HT-29 (cell line): ENCODE measurements at regions not wholly inside any gene's neighbourhood (a gene's known extent, or its start where the extent isn't known, plus 50 kb on each side); places are given as distances from the start of the nearest gene placed in this dataset.
"Not testable (repeated sequence)": the region's sequence is repeated elsewhere in the genome, so short reads cannot be mapped to it uniquely, and the experiment has no call there.

ENCODE experiments used
- DNase-seq: peaks from one replicate; pipeline ENCODE4 v3.0.0-alpha.2; 2015; ENCODE audit warnings: low spot score

DNA sequence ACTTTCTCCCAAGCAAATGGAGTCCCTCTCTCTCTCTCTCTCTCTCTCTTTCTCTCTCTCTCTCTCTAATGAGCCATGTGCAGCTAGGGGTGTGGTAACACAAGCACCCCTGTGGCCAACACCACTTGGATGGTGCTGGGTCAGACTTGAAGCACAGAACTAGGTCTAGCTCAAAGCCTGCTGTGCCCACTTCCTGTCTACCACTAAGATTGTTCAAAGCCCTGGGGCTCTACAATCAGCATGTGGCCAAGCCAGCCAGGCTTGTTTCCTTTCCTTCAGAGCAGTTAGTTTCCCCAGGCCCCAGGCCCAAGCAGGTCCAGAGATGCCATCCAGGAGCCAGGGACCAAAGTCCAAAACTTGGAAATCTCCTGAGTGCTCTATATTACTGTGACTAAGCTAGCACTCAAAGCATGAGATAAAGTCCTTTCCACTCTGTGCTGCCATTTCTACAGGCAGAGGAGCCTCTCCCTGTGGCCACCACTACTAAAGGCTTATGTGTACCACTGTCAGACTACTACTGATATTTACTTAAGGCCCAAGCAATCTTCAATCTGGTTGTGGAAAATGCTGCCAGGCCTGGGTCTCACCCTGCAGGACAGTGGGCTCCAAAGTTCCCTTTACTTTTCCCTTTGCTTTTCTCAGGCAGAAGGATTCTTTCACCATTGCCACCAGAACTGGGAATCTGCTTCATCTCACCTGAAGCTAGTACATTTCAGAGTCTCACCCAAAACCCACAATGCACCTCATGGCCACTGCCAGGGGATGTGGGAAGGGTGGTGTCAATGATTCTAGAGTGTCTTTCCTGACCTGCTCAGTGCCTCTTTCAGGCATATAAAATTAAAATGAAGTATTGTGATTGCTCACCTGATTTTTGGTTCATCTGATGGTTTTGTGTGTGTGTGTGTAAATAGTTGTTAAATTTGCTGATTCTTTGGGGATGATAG lies 999.5 kb downstream of the NCAM2 start:
- no peak for DNase-seq

- no peak for DNase-seq
Observed at GRCh38 chr21:22019766-22020165, 1021.6 kb downstream of the NCAM2 start.

GRCh38 chr21:22020221-22020620 lies 1022.0 kb downstream of the NCAM2 start:
- DNase-seq = no peak

DNA sequence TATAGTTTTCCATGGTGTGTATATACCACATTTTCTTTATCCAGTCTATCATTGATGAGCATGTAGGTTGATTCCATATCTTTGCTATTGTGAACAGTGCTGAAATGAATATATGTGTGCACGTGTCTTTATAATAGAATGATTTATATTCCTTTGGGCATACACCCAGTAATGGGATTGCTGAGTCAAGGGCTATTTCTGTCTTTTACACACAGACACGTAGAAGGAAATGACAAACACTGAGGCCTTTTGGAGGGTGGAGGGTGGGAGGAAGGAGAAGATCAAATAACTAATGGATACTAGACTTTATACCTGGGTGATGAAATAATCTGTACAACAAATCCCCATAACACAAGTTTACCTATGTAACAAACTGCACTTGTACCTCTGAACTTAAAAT lies 1025.7 kb downstream of the NCAM2 start:
- not testable (repeated sequence) for DNase-seq

GRCh38 chr21:22044431-22044830 lies 1046.2 kb downstream of the NCAM2 start:
- no peak for DNase-seq

- DNase-seq = no peak
Observed at GRCh38 chr21:22046576-22046975, 1048.4 kb downstream of the NCAM2 start.

- DNase-seq = no peak
Observed at GRCh38 chr21:22056904-22057303, 1058.7 kb downstream of the NCAM2 start.

- DNase-seq = no peak
Observed at GRCh38 chr21:22062472-22063139, 1064.4 kb downstream of the NCAM2 start.

- DNase-seq = no peak
Observed at GRCh38 chr21:22063140-22063539, 1064.9 kb downstream of the NCAM2 start.

DNA sequence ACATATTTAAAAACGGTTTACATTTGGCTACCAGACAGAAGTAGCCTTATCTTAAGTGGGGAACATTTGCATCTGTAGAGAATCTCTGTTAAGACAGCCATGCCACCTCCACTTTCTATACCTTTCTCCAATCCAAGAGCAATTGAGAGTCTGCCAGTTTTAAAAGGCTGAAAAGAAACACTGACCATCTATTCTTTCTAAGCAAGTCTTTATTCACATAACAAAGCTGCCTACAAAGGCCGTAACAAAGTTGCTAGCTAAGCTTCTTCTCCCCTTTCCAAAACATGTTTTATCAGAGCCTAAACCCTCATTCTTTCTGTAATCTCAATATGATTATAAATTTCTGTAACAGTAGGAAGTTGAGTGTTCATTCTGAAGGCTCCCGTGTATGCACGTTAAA lies 1078.3 kb downstream of the NCAM2 start:
- no peak for DNase-seq

DNA sequence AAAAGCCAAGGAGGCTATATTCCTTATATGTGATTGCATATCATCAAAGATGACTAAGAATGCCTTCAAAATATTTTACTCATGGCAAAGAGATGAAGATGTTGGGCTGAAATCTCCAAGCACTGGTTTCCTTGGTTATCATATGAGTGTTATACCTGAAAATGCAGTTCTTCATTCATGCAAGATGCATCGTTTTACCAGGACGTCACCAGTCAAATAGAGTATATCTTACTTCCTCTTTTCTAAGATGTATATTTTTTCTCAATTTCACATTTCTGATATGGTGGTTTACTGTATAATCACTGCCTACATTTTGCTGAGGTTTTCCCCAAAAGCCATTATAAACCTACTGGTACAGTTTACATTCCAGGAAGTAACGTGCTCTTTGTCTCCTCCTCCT lies 1085.7 kb downstream of the NCAM2 start:
- no peak for DNase-seq

- no peak for DNase-seq
Observed at GRCh38 chr21:22096314-22096713, 1098.1 kb downstream of the NCAM2 start.

- DNase-seq = no peak
Observed at GRCh38 chr21:22106720-22107410, 1108.7 kb downstream of the NCAM2 start.

GRCh38 chr21:22115746-22116145 lies 1117.5 kb downstream of the NCAM2 start:
- no peak for DNase-seq

DNA sequence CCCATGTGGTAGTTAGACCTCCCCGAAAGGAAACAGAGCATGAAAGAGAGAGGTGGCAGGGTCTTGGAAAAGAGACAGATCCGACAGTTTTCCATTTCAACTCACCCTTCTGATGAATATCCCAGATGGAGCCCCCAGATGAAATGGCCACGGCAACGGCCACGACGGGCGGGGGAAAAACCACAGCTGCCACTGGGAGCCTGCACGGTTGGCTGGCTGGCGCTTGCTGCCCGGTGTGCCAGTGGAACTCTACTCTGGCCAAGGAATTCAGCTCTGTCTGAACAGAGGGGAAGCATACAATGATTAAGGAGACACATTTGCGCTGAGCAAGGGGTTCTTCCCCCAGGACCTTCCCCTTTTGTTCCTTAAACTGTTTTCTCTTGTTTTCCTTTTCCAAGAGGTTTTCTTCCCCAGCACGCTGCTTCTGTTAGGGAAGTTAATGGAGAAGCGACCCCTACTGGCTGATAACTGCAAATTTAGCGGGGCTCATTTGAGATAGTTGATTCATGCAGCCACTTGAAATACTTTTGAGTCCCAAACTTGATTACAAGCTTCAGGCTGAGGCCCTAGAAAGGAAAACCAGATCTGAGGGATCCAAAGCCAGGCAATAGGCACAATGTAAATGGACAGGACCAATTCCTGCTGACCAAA lies 1122.5 kb downstream of the NCAM2 start:
- peak; percentile 16 for DNase-seq

GRCh38 chr21:22125581-22125980 lies 1127.4 kb downstream of the NCAM2 start:
- no peak for DNase-seq

DNA sequence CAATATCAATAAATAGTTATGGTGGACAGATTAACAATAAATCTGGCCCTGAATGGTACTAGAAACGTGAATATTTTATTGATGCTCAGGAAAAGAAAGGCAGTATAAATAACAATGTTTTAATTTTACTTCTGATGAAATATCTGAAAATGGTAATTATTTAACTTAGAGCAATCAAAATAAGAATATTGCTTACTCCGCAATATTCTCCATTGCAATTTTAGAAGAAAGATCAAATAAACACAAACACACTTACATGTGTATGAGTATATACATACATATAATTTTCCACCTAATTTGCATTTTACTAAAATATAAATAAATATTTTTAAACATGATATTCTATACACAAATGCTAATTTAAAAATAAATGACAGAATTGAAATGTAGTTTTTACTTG lies 1130.5 kb downstream of the NCAM2 start:
- DNase-seq = no peak

- DNase-seq = no peak
Observed at GRCh38 chr21:22132358-22133071, 1134.3 kb downstream of the NCAM2 start.

GRCh38 chr21:22136740-22137139 lies 1138.5 kb downstream of the NCAM2 start:
- no peak for DNase-seq

DNA sequence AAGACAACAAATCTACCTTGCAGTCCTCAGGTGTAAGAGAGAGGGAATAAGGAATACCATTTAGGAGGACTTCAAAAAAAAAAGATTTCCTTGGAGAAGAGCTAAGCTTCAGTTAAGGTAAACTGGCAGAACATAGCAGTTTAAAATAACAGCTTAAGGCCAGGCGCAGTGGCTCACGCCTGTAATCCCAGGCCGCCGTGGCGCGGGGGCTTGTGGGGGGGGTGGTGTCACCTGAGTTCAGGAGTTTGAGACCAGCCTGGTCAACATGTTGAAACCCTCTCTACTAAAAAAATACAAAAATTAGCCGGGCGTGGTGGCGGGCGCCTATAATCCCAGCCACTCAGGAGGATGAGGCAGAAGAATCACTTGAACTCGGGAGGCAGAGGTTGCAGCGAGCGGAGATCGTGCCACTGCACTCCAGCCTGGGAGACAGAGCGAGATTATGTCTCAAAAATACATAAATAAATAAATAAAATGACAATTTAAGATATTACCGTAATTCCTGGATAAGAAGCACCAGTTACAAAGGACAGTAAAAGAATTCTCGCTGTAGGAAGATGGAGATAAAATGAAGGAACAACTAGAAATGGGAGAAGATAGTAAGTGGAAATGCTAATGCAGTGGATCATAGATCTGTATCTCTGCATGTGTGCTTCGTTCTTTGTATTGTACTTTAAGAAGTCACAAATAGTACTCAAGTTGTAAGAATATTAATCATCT lies 1140.2 kb downstream of the NCAM2 start:
- no peak for DNase-seq
